Right cardiac atrium (tissue), 5 donors: ENCODE measurements at regions not wholly inside any gene's neighbourhood (a gene's known extent, or its start where the extent isn't known, plus 50 kb on each side); places are given as distances from the start of the nearest gene placed in this dataset.

Experiments used
- ATAC-seq, 2 donors: fragments of 200-7000 bp; cut with Tn5 transposase; one replicate each; pipeline versions ENCODE4 v1.8.0 to v1.9.1; 2020; ENCODE audit warnings: moderate library complexity in 2 of 2, mild to moderate bottlenecking in 1 of 2
- DNase-seq, 3 donors: peaks; one replicate each; pipeline ENCODE4 v3.0.0-alpha.2; 2020
- H3K27ac ChIP-seq: one replicate; pipeline ENCODE4 v1.5.1; 2013; ENCODE audit warnings: mild to moderate bottlenecking, low read length, control low read depth, moderate library complexity
- H3K27me3 ChIP-seq: one replicate; pipeline ENCODE4 v1.6.1; 2013; ENCODE audit not compliant: control insufficient read depth, insufficient read depth
- H3K4me1 ChIP-seq: one replicate; pipeline ENCODE4 v1.6.1; 2013; ENCODE audit warnings: low read length; ENCODE audit not compliant: control insufficient read depth, insufficient read depth
- H3K4me3 ChIP-seq: one replicate; pipeline ENCODE4 v1.5.1; 2013; ENCODE audit warnings: low read length, control low read depth
- H3K9me3 ChIP-seq: one replicate; pipeline ENCODE4 v1.6.1; 2013; ENCODE audit warnings: low read length; ENCODE audit not compliant: control insufficient read depth
- WGBS: extraction: QIAGEN DNeasy Blood & Tissue Kit; methylation state at CpG from one replicate; pipeline ENCODE4 v1.1.7; 2013; 5-methylcytosine and 5-hydroxymethylcytosine counted together
- intact Hi-C, 4 donors: fragments of 100-400 bp; cut with DNase I; formaldehyde crosslinking; loops; one replicate each; pipeline versions ENCODE4 v1.11.0 to v1.14.0; 2022 to 2023
- donor health status: healthy with polysubstance abuse.
- donor health status: DM: no; HTN: yes; CAD: no.
- donor health status: DM: no; HTN: no; CAD: no.
- donor health status: DM: no; HTN: yes; CAD: no; lungs with severe emphysema.
- donor health status: DM: yes; HTN: yes; CAD: no.

GRCh38 chr20:24787071-24787470, 162.0 kb upstream of the CST7 start:
- H3K4me1 ChIP-seq, result no peaks in the 10 kb centered on the region
- no peak for ATAC-seq
- H3K27ac ChIP-seq, result no peak overlapping the region
- H3K9me3 ChIP-seq, result no peaks in the 10 kb centered on the region
- intact Hi-C loops, result loop anchor here in 1 of 4 donors (10.0 kb wide), 2 partner anchors 482 to 632 kb away; no protein-coding TSS in a partner anchor
- H3K27me3 ChIP-seq, result no peaks in the 10 kb centered on the region
- WGBS, result 89% methylated on average over 10 of the region's 10 CpGs
- no peak for DNase-seq
- no peak overlapping the region for H3K4me3 ChIP-seq

GRCh38 chr20:24787621-24788020, 161.4 kb upstream of the CST7 start:
- intact Hi-C loops, result loop anchor here in 1 of 4 donors (10.0 kb wide), 2 partner anchors 483 to 633 kb away; no protein-coding TSS in a partner anchor
- no peak overlapping the region for H3K27ac ChIP-seq
- 93% methylated on average over 8 of the region's 8 CpGs for WGBS

GRCh38 chr20:24789877-24790276, 159.2 kb upstream of the CST7 start:
- H3K27ac ChIP-seq, result no peak overlapping the region
- 77% methylated on average over 4 of the region's 4 CpGs for WGBS
- ATAC-seq (no peak), DNase-seq (no peak)
- no peak overlapping the region for H3K4me3 ChIP-seq
- H3K27me3 ChIP-seq, result no peaks in the 10 kb centered on the region
- H3K9me3 ChIP-seq, result no peaks in the 10 kb centered on the region
- intact Hi-C loops, result loop anchor here in 1 of 4 donors (10.0 kb wide), 2 partner anchors 485 to 635 kb away; no protein-coding TSS in a partner anchor
- no peaks in the 10 kb centered on the region for H3K4me1 ChIP-seq

More at GRCh38 chr20:24787621-24788020, 161.4 kb upstream of the CST7 start:
- no peaks in the 10 kb centered on the region for H3K4me1 ChIP-seq
- H3K27me3 ChIP-seq, result no peaks in the 10 kb centered on the region
- DNase-seq (no peak), ATAC-seq (no peak)
- H3K9me3 ChIP-seq, result no peaks in the 10 kb centered on the region
- H3K4me3 ChIP-seq, result no peak overlapping the region

- ATAC-seq (no peak), DNase-seq (no peak)
- 78% methylated on average over 13 of the region's 13 CpGs for WGBS
- H3K4me3 ChIP-seq, result no peak overlapping the region
- intact Hi-C loops, result no loop called here
- H3K9me3 ChIP-seq, result no peaks in the 10 kb centered on the region
- no peaks in the 10 kb centered on the region for H3K27me3 ChIP-seq
- no peaks in the 10 kb centered on the region for H3K4me1 ChIP-seq
- no peak overlapping the region for H3K27ac ChIP-seq
Observed at GRCh38 chr20:24790746-24791283, 158.3 kb upstream of the CST7 start.

- Histone ChIP-seq H3K27me3 (no peaks in the 10 kb centered on the region), H3K4me3 (no peak overlapping the region), H3K27ac (no peak overlapping the region), H3K4me1 (no peaks in the 10 kb centered on the region), H3K9me3 (no peaks in the 10 kb centered on the region)
- WGBS, result 93% methylated on average over 2 of the region's 2 CpGs
- intact Hi-C loops, result no loop called here
- ATAC-seq, result no peak
- no peak for DNase-seq
Observed at GRCh38 chr20:24791953-24792352, 157.1 kb upstream of the CST7 start.

GRCh38 chr20:24792641-24793495, 156.2 kb upstream of the CST7 start:
- intact Hi-C loops, result no loop called here
- H3K27me3 ChIP-seq, result no peaks in the 10 kb centered on the region
- 83% methylated on average over 24 of the region's 24 CpGs for WGBS

GRCh38 chr20:24795436-24795835, 153.6 kb upstream of the CST7 start:
- Histone ChIP-seq H3K27ac (no peak overlapping the region), H3K4me3 (no peak overlapping the region), H3K27me3 (no peaks in the 10 kb centered on the region), H3K9me3 (no peaks in the 10 kb centered on the region), H3K4me1 (no peaks in the 10 kb centered on the region)
- WGBS, result 61% methylated on average over 8 of the region's 8 CpGs
- ATAC-seq (no peak), DNase-seq (no peak)
- intact Hi-C loops, result no loop called here

More at GRCh38 chr20:24792641-24793495, 156.2 kb upstream of the CST7 start:
- ATAC-seq, result no peak
- Histone ChIP-seq H3K27ac (no peak overlapping the region), H3K4me1 (no peaks in the 10 kb centered on the region), H3K4me3 (no peak overlapping the region), H3K9me3 (no peaks in the 10 kb centered on the region)
- DNase-seq, result no peak

- ATAC-seq (no peak), DNase-seq (no peak)
- H3K4me1 ChIP-seq, result no peaks in the 10 kb centered on the region
- no peaks in the 10 kb centered on the region for H3K9me3 ChIP-seq
- H3K27ac ChIP-seq, result no peak overlapping the region
- intact Hi-C loops, result no loop called here
- no peaks in the 10 kb centered on the region for H3K27me3 ChIP-seq
- H3K4me3 ChIP-seq, result no peak overlapping the region
- WGBS, result 92% methylated on average over 9 of the region's 9 CpGs
Observed at GRCh38 chr20:24796236-24796635, 152.8 kb upstream of the CST7 start.

GRCh38 chr20:24797113-24797512, 152.0 kb upstream of the CST7 start:
- Histone ChIP-seq H3K27me3 (no peaks in the 10 kb centered on the region), H3K27ac (no peak overlapping the region), H3K9me3 (no peaks in the 10 kb centered on the region), H3K4me3 (no peak overlapping the region), H3K4me1 (no peaks in the 10 kb centered on the region)
- intact Hi-C loops, result no loop called here
- ATAC-seq, result no peak
- 77% methylated on average over 6 of the region's 6 CpGs for WGBS
- DNase-seq, result no peak

GRCh38 chr20:24797745-24798655, 151.1 kb upstream of the CST7 start:
- Histone ChIP-seq H3K27me3 (no peaks in the 10 kb centered on the region), H3K27ac (no peak overlapping the region), H3K4me1 (no peaks in the 10 kb centered on the region), H3K9me3 (no peaks in the 10 kb centered on the region), H3K4me3 (no peak overlapping the region)
- WGBS, result 92% methylated on average over 19 of the region's 19 CpGs
- ATAC-seq (no peak), DNase-seq (no peak)
- intact Hi-C loops, result no loop called here
